ENCODE measurements at regions not wholly inside any gene's neighbourhood (a gene's known extent, or its start where the extent isn't known, plus 50 kb on each side); places are given as distances from the start of the nearest gene placed in this dataset.

DNA sequence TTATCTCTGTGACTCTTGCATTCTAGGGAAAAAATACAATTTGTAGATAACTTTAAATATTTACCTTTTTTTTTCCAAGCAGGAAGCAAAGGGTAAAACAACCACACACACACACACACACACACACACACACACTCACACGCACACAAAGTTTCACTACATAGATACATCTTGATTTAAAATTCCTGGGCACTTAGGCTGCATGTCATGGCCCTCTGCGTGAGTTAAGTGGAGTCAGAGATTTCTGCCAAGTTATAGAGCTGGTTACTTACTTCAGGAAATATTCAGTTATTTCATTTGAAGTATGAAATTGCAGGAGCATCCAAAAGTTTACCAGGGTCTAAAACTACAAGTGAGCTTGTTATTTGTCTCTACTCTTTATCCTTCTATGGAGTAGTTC is 612.0 kb downstream of the IRS1 start:
- no peaks in the 10 kb centered on the region for H3K27me3 Mint-ChIP-seq (ENCODE audit: low read depth)
- no peak for DNase-seq (ENCODE audit: low spot score)

DNA sequence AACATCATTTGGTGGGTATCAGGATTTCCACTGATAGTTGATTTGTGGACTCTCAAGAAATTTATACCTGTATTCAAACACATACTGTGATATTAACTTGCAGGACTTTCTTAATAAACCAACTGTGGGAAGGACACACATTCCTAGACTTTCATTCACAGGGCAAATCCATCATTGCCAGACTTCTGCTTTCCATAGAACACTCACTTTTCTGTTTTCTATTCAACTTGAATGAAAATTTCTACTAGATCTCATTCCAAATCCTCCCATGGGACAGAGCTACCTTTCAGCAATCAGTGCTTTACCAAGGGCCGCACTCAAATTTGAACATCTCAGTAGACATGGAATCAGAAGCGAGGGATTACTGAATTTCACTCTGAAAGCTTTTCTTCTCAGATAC is 612.5 kb downstream of the IRS1 start:
- H3K36me3 Mint-ChIP-seq (ENCODE audit: low read depth): no peaks in the 10 kb centered on the region
- no peaks in the 10 kb centered on the region for H3K4me1 Mint-ChIP-seq (ENCODE audit: low read depth)
- DNase-seq (ENCODE audit: low spot score): no peak
- no peaks in the 10 kb centered on the region for H3K27me3 Mint-ChIP-seq (ENCODE audit: low read depth)
- H3K27ac Mint-ChIP-seq: no peak overlapping the region
- H3K4me3 Mint-ChIP-seq: no peak overlapping the region
- no peaks in the 10 kb centered on the region for H3K9me3 Mint-ChIP-seq

More for the DNA sequence above, 612.0 kb downstream of the IRS1 start:
- H3K4me1 Mint-ChIP-seq (ENCODE audit: low read depth): no peaks in the 10 kb centered on the region
- H3K4me3 Mint-ChIP-seq: no peak overlapping the region
- no peaks in the 10 kb centered on the region for H3K9me3 Mint-ChIP-seq
- no peak overlapping the region for H3K27ac Mint-ChIP-seq
- no peaks in the 10 kb centered on the region for H3K36me3 Mint-ChIP-seq (ENCODE audit: low read depth)

DNA sequence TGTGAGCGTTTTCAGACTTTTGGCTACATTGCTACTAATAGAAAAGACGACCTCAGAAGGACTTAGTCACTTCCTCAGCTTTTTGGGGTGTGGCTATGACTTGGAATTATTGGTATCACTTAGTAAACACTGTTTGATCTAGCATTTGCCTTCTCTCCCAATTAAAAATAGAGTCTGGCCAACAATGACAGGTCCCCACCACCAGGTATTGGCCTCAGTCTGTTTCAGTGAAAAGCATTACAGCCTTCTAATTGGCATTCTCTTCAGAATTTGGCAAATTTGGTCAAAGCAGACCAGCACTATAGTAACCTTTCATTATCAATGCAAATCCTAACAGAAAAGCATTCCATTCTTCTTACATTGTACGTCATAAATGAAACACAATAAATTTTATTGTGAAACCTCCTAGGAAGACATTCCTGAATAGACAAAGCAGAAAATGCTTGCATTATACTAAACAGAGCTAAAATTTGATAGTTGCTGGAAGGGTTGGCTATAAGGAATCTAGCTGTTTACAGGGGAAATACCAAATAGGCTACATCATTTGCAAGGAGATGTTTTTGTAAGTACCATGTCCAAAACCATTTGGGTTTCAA is 613.9 kb downstream of the IRS1 start:
- no peak for DNase-seq (ENCODE audit: low spot score)
- no peaks in the 10 kb centered on the region for H3K9me3 Mint-ChIP-seq

DNA sequence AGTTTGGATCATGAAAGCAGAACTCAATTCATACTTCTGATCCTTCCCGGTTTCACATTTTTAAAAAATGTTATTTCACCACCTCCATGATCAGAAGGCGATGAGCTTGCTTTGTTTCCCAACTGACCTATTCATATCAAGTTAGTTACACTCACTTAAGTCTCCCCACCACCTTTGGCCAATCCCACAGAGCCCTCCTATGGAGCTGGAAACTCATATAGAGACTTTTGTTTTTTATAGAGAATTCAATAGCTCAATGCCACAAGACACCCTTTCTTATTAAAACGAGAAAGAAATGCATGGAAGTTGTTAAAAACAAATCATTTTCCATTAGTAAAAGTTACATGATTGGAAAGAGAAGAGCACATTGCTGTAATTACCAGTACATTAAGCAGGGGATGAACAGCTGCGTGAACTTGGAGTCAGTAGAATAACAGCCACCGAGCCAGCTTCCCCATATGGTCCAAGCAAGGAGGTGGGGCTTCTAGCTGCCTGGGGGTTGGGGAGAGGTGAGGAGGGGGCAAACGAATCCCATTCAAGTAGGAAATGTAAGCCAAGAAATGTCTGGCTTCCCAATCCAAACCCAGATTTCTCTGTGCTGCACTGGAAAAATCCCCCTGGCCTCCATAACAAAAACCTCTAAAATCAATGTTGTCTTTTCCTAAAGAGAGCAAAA is 614.5 kb downstream of the IRS1 start:
- Mint-ChIP-seq H3K4me3 (no peak overlapping the region), H3K4me1 (ENCODE audit: low read depth) (no peaks in the 10 kb centered on the region), H3K9me3 (no peaks in the 10 kb centered on the region), H3K27ac (no peak overlapping the region), H3K36me3 (ENCODE audit: low read depth) (no peaks in the 10 kb centered on the region), H3K27me3 (ENCODE audit: low read depth) (no peaks in the 10 kb centered on the region)
- DNase-seq (ENCODE audit: low spot score): no peak

More for the DNA sequence above, 613.9 kb downstream of the IRS1 start:
- Mint-ChIP-seq H3K36me3 (ENCODE audit: low read depth) (no peaks in the 10 kb centered on the region), H3K4me1 (ENCODE audit: low read depth) (no peaks in the 10 kb centered on the region), H3K27me3 (ENCODE audit: low read depth) (no peaks in the 10 kb centered on the region), H3K27ac (no peak overlapping the region), H3K4me3 (no peak overlapping the region)

DNA sequence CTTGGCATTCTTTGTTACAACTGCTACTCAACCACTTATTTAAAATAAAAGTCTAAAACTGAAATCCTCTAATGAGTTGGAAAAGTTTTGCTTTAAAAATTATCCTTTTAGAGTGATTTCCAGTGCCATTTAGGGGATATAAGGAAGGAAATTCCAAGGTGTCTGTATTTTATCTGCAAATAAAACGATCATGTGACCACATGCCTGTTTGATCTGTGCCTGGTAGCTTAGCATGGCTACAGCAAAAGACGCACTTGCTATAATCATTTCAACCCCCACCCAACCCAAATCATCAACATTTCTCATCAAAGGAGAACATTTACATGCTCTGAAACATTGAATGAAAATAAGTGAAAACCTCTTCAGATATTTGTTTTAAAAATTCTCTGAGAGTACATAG is 615.1 kb downstream of the IRS1 start:
- Mint-ChIP-seq H3K4me3 (no peak overlapping the region), H3K4me1 (ENCODE audit: low read depth) (no peaks in the 10 kb centered on the region), H3K27ac (no peak overlapping the region), H3K36me3 (ENCODE audit: low read depth) (no peaks in the 10 kb centered on the region), H3K9me3 (no peaks in the 10 kb centered on the region), H3K27me3 (ENCODE audit: low read depth) (no peaks in the 10 kb centered on the region)
- DNase-seq (ENCODE audit: low spot score): no peak

DNA sequence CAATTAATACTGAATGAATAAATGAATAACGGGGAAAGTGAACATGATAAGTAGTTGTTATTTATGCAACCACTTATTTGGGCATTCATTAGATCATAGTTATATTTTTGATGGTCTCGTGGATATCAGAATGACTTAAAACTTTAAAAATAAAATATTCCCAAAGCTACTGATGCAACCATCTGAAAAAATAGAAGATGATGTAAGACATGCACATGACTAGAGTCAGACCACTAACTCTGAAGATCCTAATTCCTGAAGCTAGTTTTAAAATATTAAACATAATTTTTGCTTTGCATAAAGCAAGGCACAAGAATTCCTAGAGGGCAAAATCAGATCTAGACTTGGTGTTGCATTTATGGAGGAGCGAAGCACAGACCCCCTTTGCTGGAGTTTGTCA is 616.1 kb downstream of the IRS1 start:
- no peaks in the 10 kb centered on the region for H3K4me1 Mint-ChIP-seq (ENCODE audit: low read depth)
- peaks cover under 1% of the 10 kb centered on the region for H3K9me3 Mint-ChIP-seq
- no peak overlapping the region for H3K4me3 Mint-ChIP-seq
- H3K27ac Mint-ChIP-seq: no peak overlapping the region
- DNase-seq (ENCODE audit: low spot score): no peak
- H3K36me3 Mint-ChIP-seq (ENCODE audit: low read depth): no peaks in the 10 kb centered on the region
- H3K27me3 Mint-ChIP-seq (ENCODE audit: low read depth): no peaks in the 10 kb centered on the region

DNA sequence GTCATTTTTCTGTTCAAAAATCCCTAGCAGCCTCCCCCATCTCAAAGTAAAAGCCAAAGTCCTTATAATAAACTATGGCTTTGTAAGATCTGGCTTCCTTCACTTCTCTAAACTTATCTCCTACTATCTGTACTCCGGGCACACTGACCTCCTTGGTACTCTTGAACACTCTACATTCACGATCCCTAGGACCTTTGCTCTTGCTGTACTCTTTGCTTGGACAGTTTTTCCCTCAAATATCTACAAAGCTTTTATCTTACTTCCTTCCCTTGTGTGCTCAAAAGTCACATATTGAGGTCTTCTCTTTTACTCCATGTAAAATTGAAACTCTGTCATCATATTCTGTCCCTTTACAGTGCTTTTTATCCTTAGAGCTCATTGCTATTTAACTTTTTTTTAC is 616.6 kb downstream of the IRS1 start:
- H3K36me3 Mint-ChIP-seq (ENCODE audit: low read depth): no peaks in the 10 kb centered on the region
- H3K27me3 Mint-ChIP-seq (ENCODE audit: low read depth): no peaks in the 10 kb centered on the region
- H3K4me1 Mint-ChIP-seq (ENCODE audit: low read depth): no peaks in the 10 kb centered on the region
- no peak for DNase-seq (ENCODE audit: low spot score)
- no peak overlapping the region for H3K4me3 Mint-ChIP-seq
- no peak overlapping the region for H3K27ac Mint-ChIP-seq
- peaks cover 3% of the 10 kb centered on the region for H3K9me3 Mint-ChIP-seq

DNA sequence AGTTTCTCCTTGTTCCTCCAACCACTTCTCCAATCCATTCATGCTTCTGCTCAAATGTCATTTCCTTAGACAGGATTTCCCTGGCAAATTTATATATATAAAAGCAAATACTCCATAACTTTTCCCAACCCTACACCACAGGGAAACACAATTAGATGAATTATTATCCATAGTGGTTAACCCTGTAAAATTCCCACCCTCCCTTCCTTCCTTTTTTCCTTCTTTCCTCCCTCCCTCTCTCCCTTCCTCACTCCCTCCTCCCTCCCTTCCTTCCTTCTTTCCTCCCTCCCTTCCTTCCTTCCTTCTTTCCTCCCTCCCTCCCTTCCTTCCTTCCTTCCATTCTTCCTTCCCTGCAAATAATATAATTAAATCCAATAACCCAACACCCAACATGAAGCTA is 617.7 kb downstream of the IRS1 start:
- peaks cover 3% of the 10 kb centered on the region for H3K9me3 Mint-ChIP-seq
- no peak overlapping the region for H3K4me3 Mint-ChIP-seq
- H3K36me3 Mint-ChIP-seq (ENCODE audit: low read depth): no peaks in the 10 kb centered on the region
- H3K4me1 Mint-ChIP-seq (ENCODE audit: low read depth): no peaks in the 10 kb centered on the region
- no peak for DNase-seq (ENCODE audit: low spot score)
- H3K27ac Mint-ChIP-seq: no peak overlapping the region
- no peaks in the 10 kb centered on the region for H3K27me3 Mint-ChIP-seq (ENCODE audit: low read depth)

DNA sequence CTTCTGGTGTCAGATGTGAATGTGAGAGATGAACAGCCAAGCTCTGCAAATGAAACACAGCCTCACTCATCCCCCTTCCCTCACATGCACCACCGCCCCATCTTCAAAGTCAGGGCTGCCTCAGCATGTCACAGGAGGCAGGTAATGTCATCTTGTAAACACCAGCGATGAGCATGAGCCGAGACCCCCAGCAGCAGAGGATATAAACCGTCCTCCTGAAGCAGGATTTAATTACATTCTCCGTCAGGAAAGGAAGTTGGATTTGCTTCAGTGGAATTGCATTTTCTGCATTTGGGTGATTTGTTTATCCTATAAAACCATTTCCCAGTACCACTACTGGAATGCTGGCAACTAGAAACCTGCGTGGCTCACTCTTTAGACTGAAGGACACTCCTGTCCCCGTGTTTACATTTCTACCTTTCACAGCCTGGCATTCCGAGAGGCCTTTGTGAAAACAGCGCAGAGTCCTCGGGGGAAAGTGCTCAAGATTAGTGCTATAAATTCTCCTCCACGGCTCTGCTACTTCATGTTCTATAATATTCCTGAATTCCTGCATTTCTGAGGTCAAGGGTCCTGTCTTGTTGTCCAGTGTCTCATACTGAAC is 619.2 kb downstream of the IRS1 start:
- H3K4me1 Mint-ChIP-seq (ENCODE audit: low read depth): no peaks in the 10 kb centered on the region
- H3K4me3 Mint-ChIP-seq: no peak overlapping the region
- H3K36me3 Mint-ChIP-seq (ENCODE audit: low read depth): no peaks in the 10 kb centered on the region
- no peaks in the 10 kb centered on the region for H3K27me3 Mint-ChIP-seq (ENCODE audit: low read depth)
- DNase-seq (ENCODE audit: low spot score): no peak
- peaks cover 3% of the 10 kb centered on the region for H3K9me3 Mint-ChIP-seq
- no peak overlapping the region for H3K27ac Mint-ChIP-seq

DNA sequence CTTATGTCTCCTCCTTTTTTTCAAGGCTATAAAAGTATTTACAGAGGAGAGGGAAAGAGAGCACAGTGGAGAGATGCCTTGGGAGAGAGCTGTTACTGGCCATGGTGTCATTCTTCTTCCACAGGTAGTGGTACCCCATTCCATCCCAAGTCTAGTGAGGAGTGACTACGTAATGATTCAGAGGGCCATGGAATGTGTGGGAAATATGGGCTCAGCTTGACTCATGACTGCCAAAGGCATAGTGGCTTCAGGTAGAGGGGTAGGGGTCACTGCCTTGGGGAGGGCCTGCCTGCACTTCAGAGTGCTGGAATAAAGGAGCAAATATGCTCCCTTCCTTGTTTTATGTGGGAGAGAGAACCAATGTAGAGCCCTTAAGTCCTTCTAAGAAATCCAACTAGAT is 620.6 kb downstream of the IRS1 start:
- no peak overlapping the region for H3K4me3 Mint-ChIP-seq
- no peaks in the 10 kb centered on the region for H3K4me1 Mint-ChIP-seq (ENCODE audit: low read depth)
- H3K36me3 Mint-ChIP-seq (ENCODE audit: low read depth): no peaks in the 10 kb centered on the region
- no peak overlapping the region for H3K27ac Mint-ChIP-seq
- DNase-seq (ENCODE audit: low spot score): no peak
- H3K27me3 Mint-ChIP-seq (ENCODE audit: low read depth): no peaks in the 10 kb centered on the region
- peaks cover 3% of the 10 kb centered on the region for H3K9me3 Mint-ChIP-seq

DNA sequence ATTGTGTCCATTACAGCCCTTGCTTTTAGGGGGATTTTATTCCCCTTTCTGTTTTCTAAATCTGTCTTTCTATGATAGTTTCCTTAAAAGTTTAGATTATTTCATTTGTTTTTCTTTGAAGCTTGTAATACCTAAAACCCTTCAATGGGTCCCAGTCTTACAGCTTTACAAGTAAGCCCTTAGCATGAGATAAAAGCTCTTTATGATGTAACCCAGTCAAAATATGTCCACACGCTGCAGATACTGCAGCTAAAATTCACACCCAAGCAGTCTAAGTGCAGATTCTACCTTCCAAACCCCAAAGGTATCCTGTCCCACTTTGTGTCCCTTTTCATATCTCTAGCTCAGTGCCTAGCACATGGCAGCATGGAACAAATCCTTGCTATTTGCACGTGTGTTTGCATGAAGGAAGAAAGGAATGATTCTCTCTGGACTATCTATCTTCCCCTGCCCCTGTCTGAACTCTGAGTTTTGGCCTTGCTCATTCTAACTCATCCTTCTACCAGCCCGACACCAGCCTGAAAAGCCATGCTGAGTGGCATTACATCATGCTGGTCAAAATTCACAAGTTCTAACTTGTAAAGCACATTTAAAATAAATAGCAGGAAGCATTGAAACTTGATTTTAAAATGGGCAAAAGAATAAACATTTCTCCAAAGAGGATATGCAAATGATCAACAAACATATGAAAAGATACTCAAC is 623.2 kb downstream of the IRS1 start:
- no peak for DNase-seq (ENCODE audit: low spot score)
- Mint-ChIP-seq H3K27ac (no peak overlapping the region), H3K4me1 (ENCODE audit: low read depth) (no peaks in the 10 kb centered on the region), H3K9me3 (peaks cover 3% of the 10 kb centered on the region), H3K4me3 (no peak overlapping the region), H3K36me3 (ENCODE audit: low read depth) (no peaks in the 10 kb centered on the region), H3K27me3 (ENCODE audit: low read depth) (no peaks in the 10 kb centered on the region)

DNA sequence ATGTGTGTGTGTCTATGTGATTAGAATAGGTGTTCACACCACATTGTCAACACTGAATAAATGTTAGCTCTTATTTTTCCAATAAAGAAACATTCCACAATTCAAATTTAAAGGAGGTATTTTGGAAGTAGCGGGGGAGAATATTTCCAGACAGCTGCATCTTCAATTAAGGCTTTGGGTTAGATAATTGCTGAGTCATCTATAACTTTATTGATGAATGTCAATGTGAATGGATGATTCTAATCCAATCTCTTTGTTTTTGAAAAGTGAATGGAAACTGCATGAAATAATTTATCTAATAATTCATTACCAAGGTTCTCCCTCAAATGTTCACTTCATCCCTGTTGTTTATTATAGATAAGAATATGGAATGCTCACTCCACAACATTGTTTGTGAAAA is 625.2 kb downstream of the IRS1 start:
- H3K27ac Mint-ChIP-seq: no peak overlapping the region
- no peak for DNase-seq (ENCODE audit: low spot score)
- H3K27me3 Mint-ChIP-seq (ENCODE audit: low read depth): no peaks in the 10 kb centered on the region
- H3K4me1 Mint-ChIP-seq (ENCODE audit: low read depth): no peaks in the 10 kb centered on the region
- peaks cover 3% of the 10 kb centered on the region for H3K9me3 Mint-ChIP-seq
- no peaks in the 10 kb centered on the region for H3K36me3 Mint-ChIP-seq (ENCODE audit: low read depth)
- no peak overlapping the region for H3K4me3 Mint-ChIP-seq

DNA sequence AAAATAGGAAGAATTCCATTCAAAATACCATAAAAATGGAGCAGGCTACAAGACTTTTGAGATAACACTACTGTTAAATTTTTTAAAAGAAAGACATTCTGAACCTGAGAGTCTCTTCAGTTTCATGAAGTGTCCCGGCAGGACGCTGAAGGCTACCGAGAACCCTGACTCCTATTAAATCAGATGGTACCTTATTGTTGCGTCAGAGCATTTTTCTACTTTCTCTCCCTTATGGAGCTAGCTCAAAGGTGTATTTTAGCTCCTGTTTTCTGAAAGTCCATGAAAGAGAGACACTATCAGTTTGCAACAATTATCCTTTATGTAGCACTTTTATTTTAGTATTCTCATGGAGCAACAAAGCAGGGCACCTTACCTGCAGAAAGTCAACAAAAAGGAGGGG is 626.7 kb downstream of the IRS1 start:
- no peak overlapping the region for H3K4me3 Mint-ChIP-seq
- DNase-seq (ENCODE audit: low spot score): no peak
- no peaks in the 10 kb centered on the region for H3K27me3 Mint-ChIP-seq (ENCODE audit: low read depth)
- H3K36me3 Mint-ChIP-seq (ENCODE audit: low read depth): no peaks in the 10 kb centered on the region
- no peak overlapping the region for H3K27ac Mint-ChIP-seq
- H3K9me3 Mint-ChIP-seq: no peaks in the 10 kb centered on the region
- no peaks in the 10 kb centered on the region for H3K4me1 Mint-ChIP-seq (ENCODE audit: low read depth)

DNA sequence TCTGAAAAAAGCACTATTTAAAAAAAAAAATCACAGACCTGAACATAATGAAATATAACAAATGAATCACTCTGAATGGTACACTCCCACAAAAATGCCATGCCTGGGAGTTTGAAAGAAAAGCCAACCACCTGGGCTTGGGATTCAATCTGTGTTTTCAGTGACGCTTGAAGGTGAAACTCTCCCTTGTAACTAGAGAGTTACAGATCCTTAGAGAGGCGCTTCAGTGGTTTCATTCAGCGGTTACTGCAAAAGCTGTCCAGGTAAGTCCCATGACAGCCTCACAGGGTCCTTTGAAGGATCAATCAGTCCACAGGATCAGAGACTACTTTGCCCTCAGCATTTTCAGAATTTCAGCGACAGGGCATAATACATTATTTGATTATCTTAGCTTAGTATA is 627.3 kb downstream of the IRS1 start:
- H3K4me3 Mint-ChIP-seq: no peak overlapping the region
- no peak for DNase-seq (ENCODE audit: low spot score)
- H3K36me3 Mint-ChIP-seq (ENCODE audit: low read depth): no peaks in the 10 kb centered on the region
- no peaks in the 10 kb centered on the region for H3K4me1 Mint-ChIP-seq (ENCODE audit: low read depth)
- no peaks in the 10 kb centered on the region for H3K9me3 Mint-ChIP-seq
- H3K27ac Mint-ChIP-seq: no peak overlapping the region
- no peaks in the 10 kb centered on the region for H3K27me3 Mint-ChIP-seq (ENCODE audit: low read depth)

Measured in T-helper 2 cell treated with Interferon-gamma antibody and Interleukin-4, amounts not matched to agents 5 μg/mL and 100 μg/mL, for 36 hours (primary cell).